RWPE2 (cell line): ENCODE measurements at regions not wholly inside any gene's neighbourhood (a gene's known extent, or its start where the extent isn't known, plus 50 kb on each side); places are given as distances from the start of the nearest gene placed in this dataset.
A peak's percentile ranks its signal among the peaks of the same experiment; 100 is the strongest.

Experiments
- ATAC-seq: fragments of 200-7000 bp; cut with Tn5 transposase; 3 replicates; pipeline ENCODE4 v1.9.1; 2021; ENCODE audit warnings: low read depth
- DNase-seq: peaks from one replicate; pipeline ENCODE4 v3.0.0-alpha.2; 2020; ENCODE audit warnings: low spot score
- H3K27ac ChIP-seq: fragments of 450-650 bp; 2 replicates; pipeline ENCODE4 v1.5.1; 2017; ENCODE audit warnings: mild to moderate bottlenecking; ENCODE audit not compliant: poor library complexity, severe bottlenecking
- H3K27me3 ChIP-seq: fragments of 250-450 bp; sonication (Bioruptor Pico); 2 replicates; pipeline ENCODE4 v1.5.1; 2021; ENCODE audit warnings: mild to moderate bottlenecking, moderate library complexity; ENCODE audit not compliant: insufficient read depth, poor library complexity, severe bottlenecking
- H3K36me3 ChIP-seq: fragments of 250-450 bp; sonication (Bioruptor Pico); 2 replicates; pipeline ENCODE4 v1.5.1; 2020; ENCODE audit warnings: low read depth, mild to moderate bottlenecking, moderate library complexity
- H3K4me1 ChIP-seq: fragments of 250-450 bp; sonication (Bioruptor Pico); 2 replicates; pipeline ENCODE4 v1.5.1; 2021; ENCODE audit warnings: mild to moderate bottlenecking, moderate library complexity; ENCODE audit not compliant: insufficient read depth, poor library complexity, severe bottlenecking
- H3K4me3 ChIP-seq: fragments of 250-450 bp; sonication (Bioruptor Pico); 2 replicates; pipeline ENCODE4 v1.5.1; 2021; ENCODE audit warnings: mild to moderate bottlenecking, moderate library complexity; ENCODE audit not compliant: severe bottlenecking
- H3K9me3 ChIP-seq: fragments of 250-450 bp; sonication (Bioruptor Pico); 2 replicates; pipeline ENCODE4 v1.5.1; 2021; ENCODE audit warnings: mild to moderate bottlenecking, moderate library complexity; ENCODE audit not compliant: severe bottlenecking
- TF ChIP-seq, protein P1 (sequence below): fragments of 450-650 bp; IDR thresholded peaks from one replicate; pipeline ENCODE4 v1.5.1; 2017; ENCODE audit warnings: mild to moderate bottlenecking, moderate library complexity; ENCODE audit not compliant: poor library complexity, severe bottlenecking

GRCh38 chr14:34035934-34036250, 85.0 kb upstream of the EGLN3 start:
- no peak for ATAC-seq
- no peaks in the 10 kb centered on the region for H3K36me3 ChIP-seq
- TF ChIP-seq, protein P1, sequence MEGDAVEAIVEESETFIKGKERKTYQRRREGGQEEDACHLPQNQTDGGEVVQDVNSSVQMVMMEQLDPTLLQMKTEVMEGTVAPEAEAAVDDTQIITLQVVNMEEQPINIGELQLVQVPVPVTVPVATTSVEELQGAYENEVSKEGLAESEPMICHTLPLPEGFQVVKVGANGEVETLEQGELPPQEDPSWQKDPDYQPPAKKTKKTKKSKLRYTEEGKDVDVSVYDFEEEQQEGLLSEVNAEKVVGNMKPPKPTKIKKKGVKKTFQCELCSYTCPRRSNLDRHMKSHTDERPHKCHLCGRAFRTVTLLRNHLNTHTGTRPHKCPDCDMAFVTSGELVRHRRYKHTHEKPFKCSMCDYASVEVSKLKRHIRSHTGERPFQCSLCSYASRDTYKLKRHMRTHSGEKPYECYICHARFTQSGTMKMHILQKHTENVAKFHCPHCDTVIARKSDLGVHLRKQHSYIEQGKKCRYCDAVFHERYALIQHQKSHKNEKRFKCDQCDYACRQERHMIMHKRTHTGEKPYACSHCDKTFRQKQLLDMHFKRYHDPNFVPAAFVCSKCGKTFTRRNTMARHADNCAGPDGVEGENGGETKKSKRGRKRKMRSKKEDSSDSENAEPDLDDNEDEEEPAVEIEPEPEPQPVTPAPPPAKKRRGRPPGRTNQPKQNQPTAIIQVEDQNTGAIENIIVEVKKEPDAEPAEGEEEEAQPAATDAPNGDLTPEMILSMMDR = no peak

DNA sequence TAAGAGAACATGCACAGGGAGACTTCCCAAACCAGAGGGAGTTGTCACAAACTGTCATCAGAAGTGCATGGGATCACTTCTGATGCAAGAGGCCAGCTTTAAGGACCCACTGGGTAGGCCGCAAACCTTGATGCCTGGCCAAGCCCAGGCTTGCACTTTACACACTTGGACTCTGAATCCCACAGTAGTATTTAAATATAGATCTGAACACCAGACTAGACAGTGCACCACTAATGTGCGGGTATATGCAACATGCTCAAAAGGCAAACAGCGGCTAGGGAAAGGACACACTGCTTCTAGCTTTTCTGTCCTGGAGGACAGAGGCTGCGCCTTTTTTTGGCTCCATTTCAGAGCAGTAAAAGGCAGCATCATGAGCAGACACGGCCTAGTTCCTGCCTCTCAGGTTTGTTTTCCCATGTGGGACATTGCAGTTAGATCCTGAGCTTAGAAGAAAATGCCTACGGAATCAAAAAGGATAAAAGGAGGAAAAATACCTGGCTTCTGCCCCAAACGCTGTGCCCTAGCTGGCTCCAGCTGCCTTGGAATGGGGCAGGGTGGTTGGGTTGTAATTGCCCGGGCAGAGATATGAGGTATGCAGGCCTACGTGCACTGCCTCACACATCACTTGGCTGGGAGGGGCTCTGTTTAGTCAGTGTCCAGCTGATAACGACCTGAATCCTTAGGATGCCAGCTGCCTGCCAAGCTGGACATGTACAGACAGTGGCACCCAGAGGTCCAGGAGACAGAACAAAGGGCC, 84.5 kb upstream of the EGLN3 start:
- no peaks in the 10 kb centered on the region for H3K9me3 ChIP-seq
- peak; percentile 96 for ATAC-seq
- TF ChIP-seq, protein P1 = no peak
- H3K27me3 ChIP-seq = no peaks in the 10 kb centered on the region
- no peaks in the 10 kb centered on the region for H3K36me3 ChIP-seq
- DNase-seq = peak; percentile 98
- peak overlapping the region; percentile 94 for H3K27ac ChIP-seq
- peaks cover 32% of the 10 kb centered on the region for H3K4me1 ChIP-seq
- no peak overlapping the region for H3K4me3 ChIP-seq

More at GRCh38 chr14:34035934-34036250, 85.0 kb upstream of the EGLN3 start:
- no peaks in the 10 kb centered on the region for H3K27me3 ChIP-seq
- no peaks in the 10 kb centered on the region for H3K9me3 ChIP-seq
- peaks cover 32% of the 10 kb centered on the region for H3K4me1 ChIP-seq
- peak overlapping the region; percentile 94 for H3K27ac ChIP-seq
- no peak for DNase-seq
- H3K4me3 ChIP-seq = no peak overlapping the region

DNA sequence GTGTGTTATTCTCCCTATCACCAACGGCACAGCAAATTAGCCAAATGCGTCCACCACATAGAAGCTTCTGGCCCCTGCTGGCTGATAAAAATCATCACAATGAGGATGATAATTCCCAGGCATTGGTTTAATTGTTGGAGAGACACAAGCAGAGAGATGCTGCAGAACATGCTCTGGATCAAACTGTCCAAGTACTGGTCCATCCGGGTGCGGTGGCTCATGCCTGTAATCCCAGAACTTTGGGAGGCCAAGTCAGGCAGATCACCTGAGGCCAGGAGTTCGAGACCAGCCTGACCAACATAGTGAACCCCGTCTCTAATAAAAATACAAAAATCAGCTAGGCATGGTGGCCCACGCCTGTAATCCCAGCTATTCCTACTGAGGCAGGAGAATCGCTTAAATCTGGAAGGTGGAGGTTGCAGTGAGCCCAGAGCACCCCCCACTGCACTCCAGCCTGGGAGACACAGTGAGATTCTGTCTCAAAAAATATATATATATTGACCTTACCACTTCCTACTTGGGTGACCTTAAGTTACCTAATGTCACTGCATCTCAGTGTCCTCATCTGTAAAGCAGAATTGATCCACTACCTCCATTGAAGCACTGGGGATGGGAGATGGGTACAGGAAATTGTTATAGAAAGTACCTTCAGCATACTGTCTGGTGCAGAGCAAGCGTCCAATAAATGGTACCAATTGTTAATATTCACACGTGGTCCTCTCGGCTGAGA, 83.7 kb upstream of the EGLN3 start:
- H3K27ac ChIP-seq = peak overlapping the region; percentile 94
- ATAC-seq (no peak), DNase-seq (no peak)
- H3K4me1 ChIP-seq = peaks cover 30% of the 10 kb centered on the region
- H3K9me3 ChIP-seq = no peaks in the 10 kb centered on the region
- H3K27me3 ChIP-seq = no peaks in the 10 kb centered on the region
- no peaks in the 10 kb centered on the region for H3K36me3 ChIP-seq
- TF ChIP-seq, protein P1 = no peak
- no peak overlapping the region for H3K4me3 ChIP-seq

DNA sequence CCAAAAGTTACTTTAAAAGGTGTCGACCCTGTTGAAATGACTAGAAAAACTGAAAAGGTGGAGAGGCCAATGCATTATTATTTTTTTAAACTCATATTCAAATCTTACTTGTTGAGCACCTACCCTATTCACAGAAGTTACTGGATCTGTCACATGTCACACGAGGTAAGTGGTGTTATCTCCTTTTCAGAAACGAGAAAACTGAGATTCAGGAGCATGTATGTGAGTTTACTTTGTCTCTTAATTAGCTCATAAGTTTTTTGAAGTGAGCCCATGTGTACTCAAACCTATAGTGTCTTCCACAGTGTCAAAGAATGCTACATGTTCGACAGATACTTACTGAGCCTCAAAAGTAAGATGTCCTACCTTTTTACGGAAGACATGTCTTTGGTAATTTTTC, 81.8 kb upstream of the EGLN3 start:
- no peaks in the 10 kb centered on the region for H3K27me3 ChIP-seq
- ATAC-seq = no peak
- no peaks in the 10 kb centered on the region for H3K9me3 ChIP-seq
- no peaks in the 10 kb centered on the region for H3K36me3 ChIP-seq
- DNase-seq = no peak
- H3K27ac ChIP-seq = no peak overlapping the region
- TF ChIP-seq, protein P1 = no peak
- H3K4me1 ChIP-seq = peaks cover 17% of the 10 kb centered on the region
- H3K4me3 ChIP-seq = no peak overlapping the region

DNA sequence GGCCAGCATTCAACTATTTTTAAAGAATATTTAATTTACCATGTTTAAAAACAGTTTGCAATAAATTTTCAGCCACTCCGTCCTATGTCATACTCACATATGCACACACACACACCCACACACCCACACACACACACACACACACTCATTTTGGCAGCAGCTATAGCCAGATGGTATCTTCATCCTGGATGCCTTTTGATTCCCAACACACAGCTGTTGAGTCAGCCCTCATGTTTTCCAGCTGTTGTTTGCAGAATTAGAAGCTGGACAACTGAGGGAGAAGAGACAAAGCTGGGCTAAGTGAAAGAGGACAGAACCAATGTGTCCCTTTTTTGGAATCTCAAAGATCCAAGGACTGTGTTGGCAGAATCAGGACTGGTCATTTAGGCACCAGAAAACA, 80.0 kb upstream of the EGLN3 start:
- no peaks in the 10 kb centered on the region for H3K27me3 ChIP-seq

More for the DNA sequence above, 80.0 kb upstream of the EGLN3 start:
- DNase-seq = no peak
- ATAC-seq = no peak
- H3K36me3 ChIP-seq = no peaks in the 10 kb centered on the region
- H3K4me1 ChIP-seq = peaks cover 11% of the 10 kb centered on the region
- no peaks in the 10 kb centered on the region for H3K9me3 ChIP-seq
- no peak overlapping the region for H3K4me3 ChIP-seq
- TF ChIP-seq, protein P1 = no peak
- H3K27ac ChIP-seq = no peak overlapping the region
